WTC11 (cell line): ENCODE measurements at regions not wholly inside any gene's neighbourhood (a gene's known extent, or its start where the extent isn't known, plus 50 kb on each side); places are given as distances from the start of the nearest gene placed in this dataset.

ENCODE experiments used
- ATAC-seq: fragments of 200-7000 bp; cut with Tn5 transposase; 2 replicates; pipeline ENCODE4 v1.10.0; 2021; ENCODE audit warnings: mild to moderate bottlenecking, moderate library complexity
- CTCF ChIA-PET: fragments of 300-600 bp; sonication (Branson Sonifier 250); formaldehyde crosslinking; loops from one replicate; lab custom pipeline; 2021; ENCODE audit warnings: antibody characterized with exemption; lab: Charles Lee
- POLR2A ChIA-PET: fragments of 350-600 bp; sonication (Branson Sonifier 250); formaldehyde crosslinking; loops from one replicate; lab custom pipeline; 2021; ENCODE audit warnings: antibody characterized with exemption; lab: Charles Lee
- DNase-seq: peaks from one replicate; pipeline ENCODE4 v3.0.0; 2021; ENCODE audit warnings: low spot score
- H3K27ac Mint-ChIP-seq: 2 replicates; pipeline ENCODE4 v1.8.0; 2021; ENCODE audit warnings: mixed read lengths
- H3K27me3 Mint-ChIP-seq: 2 replicates; pipeline ENCODE4 v1.8.0; 2021; ENCODE audit warnings: low read depth, mild to moderate bottlenecking, moderate library complexity, mixed read lengths
- H3K36me3 Mint-ChIP-seq: 2 replicates; pipeline ENCODE4 v1.8.0; 2021; ENCODE audit warnings: mixed read lengths
- H3K4me1 Mint-ChIP-seq: 2 replicates; pipeline ENCODE4 v1.8.0; 2022; ENCODE audit warnings: mixed read lengths
- H3K4me3 Mint-ChIP-seq: 2 replicates; pipeline ENCODE4 v1.8.0; 2021; ENCODE audit warnings: mild to moderate bottlenecking, moderate library complexity, mixed read lengths
- H3K9me3 Mint-ChIP-seq: 2 replicates; pipeline ENCODE4 v1.8.0; 2021; ENCODE audit warnings: mixed read lengths
- ATF2 ChIP-seq: sonication (generic); formaldehyde crosslinking; IDR thresholded peaks from 2 replicates; pipeline ENCODE4 v1.8.1; 2022; ENCODE audit warnings: low read depth, missing genetic modification reagents, borderline replicate concordance
- ETV6 ChIP-seq: sonication (generic); formaldehyde crosslinking; IDR thresholded peaks from 2 replicates; pipeline ENCODE4 v1.8.1; 2022; ENCODE audit warnings: mild to moderate bottlenecking, missing genetic modification reagents
- FOXJ3 ChIP-seq: sonication (generic); formaldehyde crosslinking; IDR thresholded peaks from 2 replicates; pipeline ENCODE4 v1.9.0; 2021; ENCODE audit warnings: missing genetic modification reagents, mild to moderate bottlenecking, borderline replicate concordance
- HMGXB4 ChIP-seq: sonication (generic); formaldehyde crosslinking; IDR thresholded peaks from 2 replicates; pipeline ENCODE4 v1.8.1; 2023; ENCODE audit warnings: mild to moderate bottlenecking, moderate library complexity, missing genetic modification reagents
- MYBL2 ChIP-seq: sonication (generic); formaldehyde crosslinking; IDR thresholded peaks from 2 replicates; pipeline ENCODE4 v1.8.1; 2023; ENCODE audit warnings: mild to moderate bottlenecking, moderate library complexity, missing genetic modification reagents
- NFE2L1 ChIP-seq: sonication (generic); formaldehyde crosslinking; IDR thresholded peaks from 2 replicates; pipeline ENCODE4 v1.8.1; 2023; ENCODE audit warnings: missing genetic modification reagents
- NR3C1 ChIP-seq: sonication (generic); formaldehyde crosslinking; conservative IDR thresholded peaks from 2 replicates; pipeline ENCODE4 v1.8.1; 2023; ENCODE audit warnings: low read depth, mild to moderate bottlenecking, missing genetic modification reagents
- PRDM15 ChIP-seq: sonication (generic); formaldehyde crosslinking; IDR thresholded peaks from 2 replicates; pipeline ENCODE4 v1.8.0; 2022; ENCODE audit warnings: missing genetic modification reagents
- STAT6 ChIP-seq: sonication (generic); formaldehyde crosslinking; conservative IDR thresholded peaks from 2 replicates; pipeline ENCODE4 v1.8.1; 2023; ENCODE audit warnings: mild to moderate bottlenecking, low read depth, missing genetic modification reagents, moderate library complexity
- ZNF121 ChIP-seq: sonication (generic); formaldehyde crosslinking; IDR thresholded peaks from 2 replicates; pipeline ENCODE4 v1.8.0; 2023; ENCODE audit warnings: missing genetic modification reagents
- TF ChIP-seq, protein P1 (sequence below): sonication (generic); formaldehyde crosslinking; IDR thresholded peaks from 2 replicates; pipeline ENCODE4 v1.8.1; 2023; ENCODE audit warnings: mild to moderate bottlenecking, missing genetic modification reagents
- TF ChIP-seq, protein P2 (sequence below): sonication (generic); formaldehyde crosslinking; IDR thresholded peaks from 2 replicates; pipeline ENCODE4 v1.8.1; 2023; ENCODE audit warnings: mild to moderate bottlenecking, missing genetic modification reagents

DNA sequence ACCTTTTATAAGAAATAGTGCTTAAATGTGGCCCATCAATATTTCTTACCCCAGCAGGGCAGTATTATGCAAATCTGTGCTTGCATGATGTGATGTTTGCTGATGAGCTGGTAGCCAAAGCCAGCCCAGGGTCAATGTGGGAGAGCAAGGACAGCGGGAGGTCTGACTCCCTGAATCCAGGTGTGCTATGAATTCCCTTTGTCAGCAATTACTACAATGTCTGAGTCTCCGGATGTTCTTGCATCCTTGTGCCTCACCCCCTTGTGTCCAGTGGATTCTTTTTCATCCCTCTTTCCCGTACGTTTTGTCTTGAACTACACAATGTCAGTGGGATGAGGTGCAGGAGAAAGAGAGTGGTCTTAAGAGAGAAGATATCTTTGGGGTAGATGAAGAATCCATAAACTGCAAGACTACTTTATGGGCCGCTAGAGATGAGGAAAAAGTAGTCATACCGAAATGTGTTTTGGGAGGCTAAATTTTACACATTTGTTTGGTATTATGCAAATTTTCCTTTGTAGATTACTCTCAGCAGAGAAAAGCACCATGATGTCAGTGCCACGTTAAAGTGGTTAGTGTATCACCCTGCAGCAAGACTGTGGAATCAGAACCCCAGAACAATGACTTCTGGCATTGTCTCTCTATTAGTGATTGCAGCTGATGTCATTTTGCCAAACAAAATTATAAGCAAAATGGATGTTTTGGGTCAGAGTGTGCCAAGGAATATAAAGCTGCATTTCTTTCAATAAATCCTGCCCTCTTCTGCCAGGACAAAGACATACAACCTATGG, 53.5 kb upstream of the TSHZ3 start:
- DNase-seq = no peak
- Mint-ChIP-seq H3K27ac (no peak overlapping the region), H3K36me3 (peaks cover 3% of the 10 kb centered on the region; the same call in 1 of the 2 replicates), H3K27me3 (no peaks in the 10 kb centered on the region; the same call in none of the 2 replicates), H3K9me3 (no peaks in the 10 kb centered on the region), H3K4me1 (peaks cover 35% of the 10 kb centered on the region), H3K4me3 (no peak overlapping the region)
- POLR2A ChIA-PET = no interaction called here
- TF ChIP-seq PRDM15 (CRISPR knock-in tag) = no peak
- TF ChIP-seq HMGXB4 (CRISPR knock-in tag) = no peak
- no peak for TF ChIP-seq STAT6 (CRISPR knock-in tag)
- no peak for TF ChIP-seq ETV6 (CRISPR knock-in tag)
- no peak for TF ChIP-seq MYBL2 (CRISPR knock-in tag)
- no peak for TF ChIP-seq ZNF121 (CRISPR knock-in tag)
- no peak for TF ChIP-seq NR3C1 (CRISPR knock-in tag)
- TF ChIP-seq, protein P1, sequence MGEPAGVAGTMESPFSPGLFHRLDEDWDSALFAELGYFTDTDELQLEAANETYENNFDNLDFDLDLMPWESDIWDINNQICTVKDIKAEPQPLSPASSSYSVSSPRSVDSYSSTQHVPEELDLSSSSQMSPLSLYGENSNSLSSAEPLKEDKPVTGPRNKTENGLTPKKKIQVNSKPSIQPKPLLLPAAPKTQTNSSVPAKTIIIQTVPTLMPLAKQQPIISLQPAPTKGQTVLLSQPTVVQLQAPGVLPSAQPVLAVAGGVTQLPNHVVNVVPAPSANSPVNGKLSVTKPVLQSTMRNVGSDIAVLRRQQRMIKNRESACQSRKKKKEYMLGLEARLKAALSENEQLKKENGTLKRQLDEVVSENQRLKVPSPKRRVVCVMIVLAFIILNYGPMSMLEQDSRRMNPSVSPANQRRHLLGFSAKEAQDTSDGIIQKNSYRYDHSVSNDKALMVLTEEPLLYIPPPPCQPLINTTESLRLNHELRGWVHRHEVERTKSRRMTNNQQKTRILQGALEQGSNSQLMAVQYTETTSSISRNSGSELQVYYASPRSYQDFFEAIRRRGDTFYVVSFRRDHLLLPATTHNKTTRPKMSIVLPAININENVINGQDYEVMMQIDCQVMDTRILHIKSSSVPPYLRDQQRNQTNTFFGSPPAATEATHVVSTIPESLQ (CRISPR knock-in tag) = no peak
- TF ChIP-seq ATF2 (CRISPR knock-in tag) = no peak
- TF ChIP-seq, protein P2, sequence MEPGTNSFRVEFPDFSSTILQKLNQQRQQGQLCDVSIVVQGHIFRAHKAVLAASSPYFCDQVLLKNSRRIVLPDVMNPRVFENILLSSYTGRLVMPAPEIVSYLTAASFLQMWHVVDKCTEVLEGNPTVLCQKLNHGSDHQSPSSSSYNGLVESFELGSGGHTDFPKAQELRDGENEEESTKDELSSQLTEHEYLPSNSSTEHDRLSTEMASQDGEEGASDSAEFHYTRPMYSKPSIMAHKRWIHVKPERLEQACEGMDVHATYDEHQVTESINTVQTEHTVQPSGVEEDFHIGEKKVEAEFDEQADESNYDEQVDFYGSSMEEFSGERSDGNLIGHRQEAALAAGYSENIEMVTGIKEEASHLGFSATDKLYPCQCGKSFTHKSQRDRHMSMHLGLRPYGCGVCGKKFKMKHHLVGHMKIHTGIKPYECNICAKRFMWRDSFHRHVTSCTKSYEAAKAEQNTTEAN (CRISPR knock-in tag) = no peak
- TF ChIP-seq NFE2L1 = no peak
- TF ChIP-seq FOXJ3 (CRISPR knock-in tag) = no peak
- ATAC-seq = no peak
- CTCF ChIA-PET = no interaction called here
